Hematopoietic multipotent progenitor cell treated with erythropoietin and hydrocortisone succinate and interleukin-3 and kit ligand, for 4 days (in vitro differentiated cells): ENCODE measurements at regions not wholly inside any gene's neighbourhood (a gene's known extent, or its start where the extent isn't known, plus 50 kb on each side); places are given as distances from the start of the nearest gene placed in this dataset.
A peak's percentile ranks its signal among the peaks of the same experiment; 100 is the strongest.

Experiments
- DNase-seq: peaks from one replicate; pipeline ENCODE4 v3.0.0-alpha.2; 2015

DNA sequence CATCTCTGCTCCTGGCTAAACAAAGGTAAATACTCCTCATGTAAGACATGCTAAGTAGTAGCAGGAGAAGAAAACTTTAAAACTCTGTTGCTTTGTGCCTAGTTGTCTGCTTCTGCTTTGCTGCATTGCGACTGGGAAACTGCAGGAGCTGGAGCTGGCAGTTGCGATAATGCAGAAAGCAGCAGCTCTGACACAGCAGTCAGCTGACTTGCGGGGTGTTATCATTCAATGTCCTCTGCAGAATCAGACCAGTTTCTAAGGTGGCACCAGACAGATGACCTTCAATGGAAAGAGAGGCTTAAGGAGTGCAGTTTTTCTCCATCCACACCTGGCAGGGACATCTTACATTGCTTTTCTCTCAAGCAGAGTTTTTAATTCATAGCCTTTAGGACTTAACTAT is 69.9 kb upstream of the SOX4 start:
- no peak for DNase-seq

DNA sequence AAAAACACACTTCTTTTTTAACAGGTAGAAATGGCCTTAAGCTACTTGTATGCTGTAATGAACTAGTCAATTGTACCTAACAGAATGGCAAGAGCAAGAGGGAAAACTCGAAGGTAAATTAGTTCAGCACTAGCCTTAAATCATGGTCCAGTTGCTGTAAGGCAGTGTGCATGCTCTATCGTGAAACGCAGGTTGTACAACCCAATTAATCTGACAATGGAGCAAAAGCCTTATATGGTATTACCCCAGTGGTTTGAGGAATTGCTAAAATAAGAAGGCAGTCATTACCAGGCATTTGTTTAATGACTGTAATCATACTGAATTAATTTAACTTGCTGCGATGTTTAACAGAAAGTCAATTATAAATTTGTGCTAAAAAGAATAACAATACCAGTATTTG is 69.3 kb upstream of the SOX4 start:
- DNase-seq, result no peak

DNA sequence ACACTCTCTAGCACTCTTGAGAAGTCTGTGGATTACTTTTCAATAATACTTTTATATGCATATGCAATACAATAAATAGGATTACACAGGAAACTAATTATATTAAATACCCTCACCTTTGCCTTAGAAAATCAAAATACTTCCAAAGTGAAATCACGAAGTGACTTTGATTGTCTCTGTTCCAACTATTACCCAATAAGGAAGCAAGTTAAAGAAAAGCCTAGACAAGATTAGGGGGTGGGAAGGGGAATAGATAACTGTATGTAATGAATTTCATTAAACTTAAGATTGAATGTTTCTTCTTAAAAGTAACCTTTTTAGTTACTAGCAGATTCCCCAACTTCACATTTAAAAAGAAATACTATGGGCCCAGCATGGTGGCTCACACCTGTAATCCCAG is 66.6 kb upstream of the SOX4 start:
- no peak for DNase-seq

DNA sequence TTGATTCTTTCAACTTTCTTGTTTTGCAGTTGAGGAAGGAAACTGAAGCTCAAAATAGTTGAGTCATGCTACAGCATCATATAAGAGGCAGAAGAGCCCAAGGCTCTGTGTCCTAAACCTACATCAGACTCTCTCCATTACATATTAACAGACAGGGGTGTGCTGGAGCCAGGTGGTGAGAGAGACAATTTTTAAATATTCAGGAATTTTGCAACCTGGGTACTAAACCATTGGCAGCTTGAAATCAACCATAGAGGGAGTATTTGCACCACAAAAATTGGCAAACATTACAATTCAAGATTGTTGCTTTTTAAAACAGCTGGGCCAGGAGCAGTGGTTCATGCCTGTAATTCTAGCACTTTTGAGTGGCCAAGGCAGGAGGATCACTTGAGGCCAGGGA is 65.8 kb upstream of the SOX4 start:
- peak; percentile 19 for DNase-seq

DNA sequence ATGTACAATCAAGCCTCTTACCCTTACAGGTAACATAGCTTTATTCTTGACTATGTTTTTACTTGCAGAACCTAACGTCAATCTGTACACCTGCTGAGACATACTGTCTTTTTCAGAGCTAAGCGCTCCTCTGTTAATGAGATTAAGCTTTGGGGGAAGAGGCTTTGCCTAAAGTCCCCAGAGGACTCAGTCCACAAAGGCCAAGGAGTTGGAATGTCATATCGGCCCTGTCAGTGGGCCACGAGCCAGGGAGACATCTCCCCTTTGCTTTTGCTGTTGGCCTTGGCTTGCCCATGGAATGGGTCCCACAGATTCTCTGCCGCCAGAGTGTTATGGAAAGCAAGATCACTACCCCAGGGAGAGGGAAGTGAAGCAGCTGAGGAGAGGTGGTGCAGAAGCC is 64.1 kb upstream of the SOX4 start:
- DNase-seq, result no peak

DNA sequence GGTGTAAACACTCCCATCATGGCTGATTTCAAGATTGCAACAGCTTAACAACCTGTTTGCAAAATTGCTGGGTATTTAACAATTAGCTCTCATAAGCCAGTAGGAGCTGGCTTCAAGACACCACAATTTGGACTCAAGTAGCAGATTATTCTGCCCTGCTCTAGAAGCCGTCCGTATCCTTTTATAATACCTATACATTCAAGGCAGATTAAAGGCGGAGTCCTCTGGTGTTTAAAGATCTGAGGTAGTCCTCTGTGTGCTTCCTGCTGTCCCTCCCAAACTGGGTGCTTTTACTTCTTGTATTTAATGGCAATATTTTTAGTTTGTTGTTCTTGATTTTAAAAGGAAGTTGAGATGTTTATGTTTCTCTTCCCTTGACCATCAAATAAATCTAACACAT is 62.2 kb upstream of the SOX4 start:
- no peak for DNase-seq

DNA sequence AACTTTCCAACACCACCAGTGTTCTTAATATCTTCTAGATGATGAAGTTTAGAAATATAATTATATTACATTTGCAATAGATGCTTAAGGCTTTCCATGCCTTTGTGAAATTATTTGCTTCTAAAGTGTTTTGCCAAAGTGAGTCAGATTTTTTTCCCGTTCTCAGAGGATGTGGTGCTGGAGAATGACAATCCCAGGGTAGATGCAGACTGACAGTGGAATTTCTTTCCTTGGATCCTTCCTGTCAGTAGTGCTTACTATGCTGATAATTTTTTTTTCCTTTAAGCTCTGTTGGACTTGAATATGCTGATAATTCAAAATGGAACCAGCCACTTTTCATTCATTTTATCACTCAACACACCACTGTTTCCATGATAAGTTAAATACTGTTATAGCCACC is 59.9 kb upstream of the SOX4 start:
- no peak for DNase-seq

DNA sequence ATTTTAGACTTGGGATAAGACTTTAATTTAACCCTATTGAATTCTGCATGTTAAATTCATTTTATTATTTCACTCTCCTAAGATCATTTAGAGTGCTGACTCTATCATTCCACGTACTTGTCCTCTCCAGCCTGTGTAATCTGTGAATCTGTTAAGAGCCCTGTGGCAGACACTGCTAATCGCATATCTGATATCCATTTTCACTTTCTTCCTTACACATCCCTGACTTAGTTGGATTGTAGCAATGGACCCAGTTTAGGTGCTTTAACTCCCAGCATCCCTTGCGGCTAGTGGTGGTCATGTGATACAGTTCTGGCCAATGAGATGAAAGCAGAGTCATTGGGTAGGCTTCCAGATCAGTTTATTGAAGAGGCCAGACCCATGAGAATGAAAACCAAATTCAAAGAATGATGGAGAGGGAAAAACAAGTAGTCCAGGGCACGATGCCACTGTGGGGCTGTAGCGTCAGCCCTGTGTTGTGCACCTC is 57.2 kb upstream of the SOX4 start:
- no peak for DNase-seq

DNA sequence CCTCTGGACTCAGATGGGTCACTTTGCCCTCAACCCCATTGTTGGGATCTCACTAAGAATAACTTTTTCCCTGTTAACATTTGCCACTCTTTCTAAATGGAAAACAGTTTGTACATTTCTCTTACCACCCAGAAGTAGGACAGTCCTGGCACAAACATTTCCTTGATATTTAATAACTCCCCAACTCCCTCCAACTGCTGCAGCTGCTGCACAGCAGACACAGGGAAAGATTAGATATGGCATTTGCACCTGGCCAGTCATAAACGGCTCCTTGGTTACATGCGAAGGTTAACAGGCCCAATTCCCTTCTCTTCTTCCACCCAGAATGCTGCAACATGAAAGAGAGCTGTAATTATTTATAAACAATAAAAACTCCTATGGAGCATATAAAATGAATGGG is 55.9 kb upstream of the SOX4 start:
- no peak for DNase-seq

DNA sequence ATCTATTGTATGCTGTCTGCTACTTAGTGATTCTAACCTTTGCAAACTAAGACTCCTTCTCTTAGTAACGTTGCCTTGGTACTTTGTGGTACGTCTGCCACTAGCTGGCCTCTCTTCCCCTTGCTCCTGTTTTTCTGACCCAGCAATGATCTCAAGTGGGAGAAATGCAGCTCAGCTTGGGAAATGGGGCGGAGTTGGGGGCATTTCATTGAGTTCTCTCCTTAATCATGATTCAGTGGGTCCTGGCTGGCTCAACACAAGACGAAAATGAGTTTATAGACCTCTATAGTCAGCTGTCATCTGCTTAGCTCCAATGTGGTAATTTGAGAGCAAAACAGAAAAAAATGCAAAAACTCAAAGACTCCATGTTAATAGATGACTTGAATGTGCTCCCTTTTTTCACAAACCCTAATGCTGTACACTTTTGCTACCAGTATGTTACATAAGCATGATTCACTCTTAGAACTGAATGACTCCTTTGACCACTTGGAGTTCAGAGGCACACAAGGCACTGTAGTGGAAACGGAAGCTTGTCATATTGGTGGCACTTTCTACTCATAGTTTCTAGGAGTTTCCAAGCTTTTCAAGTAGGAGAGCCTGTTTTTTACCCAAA is 55.3 kb upstream of the SOX4 start:
- no peak for DNase-seq

DNA sequence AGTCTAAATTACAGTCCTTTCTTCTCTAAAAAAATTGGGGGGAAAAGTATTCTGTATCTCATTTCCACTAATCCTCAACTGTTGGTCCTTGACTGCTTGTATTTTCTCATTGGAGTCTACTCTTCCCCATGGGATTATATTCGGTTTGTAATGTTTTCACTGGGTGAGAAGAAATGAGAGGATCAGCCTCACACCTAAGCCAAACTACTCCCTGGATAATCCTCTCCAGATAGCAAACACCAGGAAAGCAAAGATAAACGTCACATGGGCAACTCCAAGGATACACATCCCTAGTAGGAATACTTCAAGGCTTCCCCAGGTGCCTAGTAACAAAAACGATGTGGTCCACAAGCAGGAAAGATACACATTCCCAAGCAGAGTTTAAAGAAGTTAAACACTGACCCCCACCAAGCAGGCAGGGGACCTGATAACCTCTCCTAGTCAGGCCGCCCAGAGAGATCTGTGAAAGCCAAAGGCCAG is 53.9 kb upstream of the SOX4 start:
- no peak for DNase-seq
